G401 (cell line): ENCODE measurements at regions not wholly inside any gene's neighbourhood (a gene's known extent, or its start where the extent isn't known, plus 50 kb on each side); places are given as distances from the start of the nearest gene placed in this dataset.

ENCODE experiments used
- DNase-seq: peaks from one replicate; pipeline ENCODE4 v3.0.0-alpha.2; 2015; ENCODE audit warnings: low spot score
- in situ Hi-C: cut with HindIII; loops from 2 replicates; pipeline ENCODE4 v1.10.0; 2016; ENCODE audit warnings: low sequenced_read_pairs, mixed read lengths

- in situ Hi-C loops, result no loop called here
- no peak for DNase-seq
These were observed 103.8 kb upstream of the CFAP20DC start for GRCh38 chr3:59153648-59154047.

DNA sequence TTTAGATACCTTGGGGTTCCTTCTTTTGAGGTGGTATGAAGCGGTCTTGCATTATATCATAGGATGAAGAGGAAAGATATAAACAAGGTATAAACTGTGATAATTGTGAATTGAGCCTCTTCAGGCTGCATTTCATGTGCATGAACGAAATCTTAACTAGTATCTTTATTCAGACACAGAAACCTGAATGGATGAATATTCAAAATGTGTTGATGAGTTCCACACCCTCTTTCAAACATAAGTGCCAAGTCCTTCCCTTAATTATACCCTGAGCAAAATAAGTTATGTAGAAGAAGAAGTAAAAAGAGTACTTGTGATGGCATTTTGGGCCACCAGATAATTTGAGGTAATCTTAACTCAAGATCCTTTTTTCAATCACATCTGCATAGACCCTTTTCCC, 103.1 kb upstream of the CFAP20DC start:
- in situ Hi-C loops, result no loop called here
- no peak for DNase-seq

GRCh38 chr3:59150039-59150438, 100.2 kb upstream of the CFAP20DC start:
- in situ Hi-C loops, result no loop called here
- DNase-seq, result no peak

DNA sequence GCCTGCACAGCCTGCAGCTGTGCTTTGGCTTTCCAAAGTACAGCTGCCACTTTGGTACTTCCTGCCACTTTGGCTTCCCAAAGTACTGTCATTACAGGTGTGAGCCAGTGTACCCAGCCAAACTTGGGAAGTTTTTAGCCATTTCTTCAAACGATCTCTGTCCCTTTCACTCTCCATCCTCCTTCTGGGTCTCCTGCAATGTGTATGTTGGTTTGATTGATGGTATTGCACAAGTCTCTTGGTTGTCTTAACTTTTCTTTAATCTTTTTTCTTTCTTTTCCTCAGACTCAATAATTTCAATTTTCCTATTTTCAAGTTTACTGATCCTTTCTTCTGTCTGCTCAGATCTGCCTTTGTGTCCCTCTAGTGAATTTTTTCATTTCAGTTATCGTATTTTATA, 99.3 kb upstream of the CFAP20DC start:
- no peak for DNase-seq
- in situ Hi-C loops, result no loop called here

- DNase-seq, result no peak
- in situ Hi-C loops, result no loop called here
These were observed 93.6 kb upstream of the CFAP20DC start for GRCh38 chr3:59143447-59143846.

DNA sequence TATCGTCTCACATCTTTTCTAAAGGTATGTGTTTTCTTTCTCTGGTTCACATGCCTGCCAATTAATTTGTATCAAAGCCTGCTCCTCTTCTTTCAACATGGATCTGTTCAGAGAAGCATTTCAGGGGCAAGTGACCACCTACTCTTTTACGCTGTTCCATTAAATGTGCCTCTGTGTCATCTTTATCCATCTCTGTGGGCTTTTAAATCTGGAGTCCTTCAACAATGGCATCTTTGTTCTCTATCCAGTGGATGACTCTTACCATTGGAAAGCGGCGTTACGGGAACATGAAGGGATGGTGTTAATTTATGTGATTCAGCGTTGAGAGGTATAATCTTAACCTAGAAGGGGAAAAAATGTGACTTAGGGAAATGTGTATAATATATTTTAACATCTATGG, 92.7 kb upstream of the CFAP20DC start:
- in situ Hi-C loops, result no loop called here

DNA sequence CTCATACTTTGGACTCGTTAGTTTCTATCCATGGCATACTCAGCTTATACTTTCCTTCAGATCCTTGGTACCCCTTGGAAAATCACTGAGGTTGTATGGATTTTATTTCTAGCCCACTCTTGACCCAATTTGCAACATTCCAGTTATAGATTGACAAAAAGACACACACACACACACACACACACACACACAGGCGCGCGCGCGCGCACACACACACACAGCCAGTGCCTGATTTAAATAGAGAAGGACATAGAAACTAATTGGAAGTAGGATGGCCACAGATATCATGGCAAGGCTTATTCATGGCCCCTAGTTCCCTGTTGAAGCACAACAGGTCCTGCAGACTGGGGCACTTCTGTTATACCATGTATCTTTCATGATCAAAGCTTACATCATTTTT, 89.1 kb upstream of the CFAP20DC start:
- in situ Hi-C loops, result no loop called here
- no peak for DNase-seq

More for the DNA sequence above, 92.7 kb upstream of the CFAP20DC start:
- no peak for DNase-seq

DNA sequence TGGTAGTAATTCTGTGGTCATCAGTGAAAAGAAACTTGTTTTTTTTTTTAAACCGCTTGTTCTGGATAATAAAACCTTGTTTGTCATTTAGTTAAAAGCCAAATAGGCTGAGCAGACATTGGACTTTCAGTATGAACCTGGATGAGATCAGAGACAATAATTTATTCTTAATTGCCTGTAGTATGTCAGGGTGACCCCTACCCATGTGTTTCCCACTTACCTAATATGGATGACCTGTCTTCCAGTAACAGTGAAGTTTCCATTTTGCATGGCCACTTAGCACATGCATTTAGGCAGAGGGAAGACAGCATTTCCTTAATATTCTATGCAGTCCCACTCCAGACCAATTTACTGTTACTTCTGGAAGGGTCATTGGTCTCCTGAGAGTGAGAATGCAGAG, 87.6 kb upstream of the CFAP20DC start:
- in situ Hi-C loops, result no loop called here
- no peak for DNase-seq

GRCh38 chr3:59136081-59136480, 86.3 kb upstream of the CFAP20DC start:
- in situ Hi-C loops, result no loop called here
- DNase-seq, result no peak

- no peak for DNase-seq
- in situ Hi-C loops, result no loop called here
These were observed 85.3 kb upstream of the CFAP20DC start for GRCh38 chr3:59135096-59135495.

GRCh38 chr3:59133311-59133710, 83.5 kb upstream of the CFAP20DC start:
- DNase-seq, result no peak
- in situ Hi-C loops, result no loop called here

DNA sequence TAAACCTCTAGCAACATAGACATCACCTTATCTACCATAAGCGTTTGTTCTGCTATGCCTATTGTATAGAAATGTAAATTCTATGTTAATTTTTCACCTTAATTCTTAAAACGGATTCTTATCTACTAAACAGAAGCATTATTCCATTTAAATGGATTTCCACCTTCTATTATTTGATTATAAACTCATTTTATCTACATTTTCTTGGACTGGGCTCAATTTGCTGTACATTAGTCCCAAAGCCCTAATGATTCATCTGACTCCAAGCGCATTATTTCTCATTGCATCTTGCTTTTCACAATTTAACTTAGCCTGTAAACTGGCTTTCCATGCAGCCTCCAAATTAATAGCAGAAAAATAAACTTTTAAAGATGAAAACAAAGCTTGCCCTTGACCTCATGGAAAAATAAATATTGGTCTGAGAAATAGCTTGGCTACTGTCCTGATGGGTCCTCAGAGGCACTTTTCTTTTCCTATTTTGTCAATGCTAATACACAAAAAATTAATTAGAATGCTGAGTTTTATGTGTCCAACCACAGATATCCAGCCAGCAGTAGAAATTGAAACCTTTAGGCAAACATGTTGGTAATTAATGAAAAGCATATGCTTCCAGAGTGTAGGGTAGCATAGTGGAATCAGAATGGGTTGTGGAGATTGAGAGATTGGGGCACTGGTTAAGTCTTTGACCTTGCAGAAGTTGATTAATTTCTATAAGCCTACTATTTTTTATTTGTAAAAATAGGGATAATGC, 81.4 kb upstream of the CFAP20DC start:
- no peak for DNase-seq
- in situ Hi-C loops, result no loop called here

GRCh38 chr3:59128685-59129084, 78.9 kb upstream of the CFAP20DC start:
- in situ Hi-C loops, result no loop called here
- DNase-seq, result no peak

DNA sequence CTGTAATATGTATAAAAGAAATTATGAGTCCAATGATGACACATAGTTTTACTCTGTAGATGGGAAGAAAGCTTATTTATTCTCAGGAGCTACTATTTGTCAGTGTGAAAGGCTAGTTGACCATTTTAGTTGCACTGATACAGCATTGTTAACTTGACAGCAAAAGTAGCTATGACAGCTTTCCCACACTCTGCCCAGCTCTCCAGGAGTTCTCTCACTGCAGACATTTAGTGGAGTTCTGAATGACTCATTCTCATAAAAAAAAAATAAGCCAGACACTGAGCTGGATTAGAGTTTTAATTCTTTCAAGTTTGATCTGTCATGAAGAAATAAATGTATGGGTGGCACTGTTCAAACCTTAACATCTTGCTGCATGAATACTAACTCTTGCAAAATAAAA, 77.2 kb upstream of the CFAP20DC start:
- in situ Hi-C loops, result no loop called here
- no peak for DNase-seq

DNA sequence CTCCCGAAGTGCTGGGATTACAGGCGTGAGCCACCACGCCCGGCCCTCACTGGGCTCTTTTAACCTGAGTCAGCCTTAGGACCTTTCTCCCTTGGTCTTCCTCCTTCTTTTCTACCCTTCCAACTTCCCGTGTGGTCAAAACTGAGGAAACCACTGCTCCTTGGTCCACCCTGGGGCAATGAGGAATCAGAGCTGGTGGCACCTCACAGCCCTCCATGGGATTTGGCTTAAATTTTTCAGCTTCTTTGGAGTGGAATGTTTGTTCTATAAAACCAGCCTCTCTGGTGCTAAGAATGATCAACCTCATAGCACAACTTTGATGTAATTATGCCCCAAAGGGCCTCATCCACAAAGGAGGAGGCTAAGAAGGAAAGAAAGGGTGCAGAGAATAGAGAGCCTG, 76.6 kb upstream of the CFAP20DC start:
- in situ Hi-C loops, result no loop called here
- no peak for DNase-seq

GRCh38 chr3:59121346-59122144, 71.7 kb upstream of the CFAP20DC start:
- no peak for DNase-seq
- in situ Hi-C loops, result no loop called here

GRCh38 chr3:59118928-59119327, 69.1 kb upstream of the CFAP20DC start:
- DNase-seq, result no peak
- in situ Hi-C loops, result no loop called here

DNA sequence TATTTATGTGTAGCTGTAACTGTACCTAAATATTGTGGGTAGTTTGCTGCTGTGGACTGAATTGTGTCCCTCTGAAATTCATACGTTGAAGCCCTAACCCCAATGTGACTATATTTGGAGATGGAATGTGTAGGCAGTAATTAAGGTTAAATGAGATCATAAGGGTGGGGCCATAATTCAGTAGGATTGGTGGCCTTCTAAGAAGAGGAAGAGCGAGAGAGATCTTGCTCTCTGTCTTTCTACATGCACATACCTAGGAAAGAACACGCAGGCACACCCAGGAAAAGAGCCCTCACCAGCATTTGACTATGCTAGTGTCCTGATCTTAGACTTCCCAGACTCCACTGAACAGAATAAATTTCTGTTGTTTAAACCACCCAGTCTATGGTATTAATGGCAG, 67.6 kb upstream of the CFAP20DC start:
- DNase-seq, result no peak

GRCh38 chr3:59116233-59116537, 66.4 kb upstream of the CFAP20DC start:
- in situ Hi-C loops, result no loop called here
- DNase-seq, result no peak

More for the DNA sequence above, 67.6 kb upstream of the CFAP20DC start:
- in situ Hi-C loops, result no loop called here

GRCh38 chr3:59115364-59116232, 65.8 kb upstream of the CFAP20DC start:
- no peak for DNase-seq
- in situ Hi-C loops, result no loop called here
